Right cardiac atrium (tissue), 5 donors: ENCODE measurements at regions not wholly inside any gene's neighbourhood (a gene's known extent, or its start where the extent isn't known, plus 50 kb on each side); places are given as distances from the start of the nearest gene placed in this dataset.

Source experiments
- ATAC-seq, 2 donors: fragments of 200-7000 bp; cut with Tn5 transposase; one replicate each; pipeline versions ENCODE4 v1.8.0 to v1.9.1; 2020; ENCODE audit warnings: moderate library complexity in 2 of 2, mild to moderate bottlenecking in 1 of 2
- DNase-seq, 3 donors: peaks; one replicate each; pipeline ENCODE4 v3.0.0-alpha.2; 2020
- H3K27ac ChIP-seq: one replicate; pipeline ENCODE4 v1.5.1; 2013; ENCODE audit warnings: mild to moderate bottlenecking, low read length, control low read depth, moderate library complexity
- H3K27me3 ChIP-seq: one replicate; pipeline ENCODE4 v1.6.1; 2013; ENCODE audit not compliant: control insufficient read depth, insufficient read depth
- H3K4me1 ChIP-seq: one replicate; pipeline ENCODE4 v1.6.1; 2013; ENCODE audit warnings: low read length; ENCODE audit not compliant: control insufficient read depth, insufficient read depth
- H3K4me3 ChIP-seq: one replicate; pipeline ENCODE4 v1.5.1; 2013; ENCODE audit warnings: low read length, control low read depth
- H3K9me3 ChIP-seq: one replicate; pipeline ENCODE4 v1.6.1; 2013; ENCODE audit warnings: low read length; ENCODE audit not compliant: control insufficient read depth
- WGBS: extraction: QIAGEN DNeasy Blood & Tissue Kit; methylation state at CpG from one replicate; pipeline ENCODE4 v1.1.7; 2013; 5-methylcytosine and 5-hydroxymethylcytosine counted together
- intact Hi-C, 4 donors: fragments of 100-400 bp; cut with DNase I; formaldehyde crosslinking; loops; one replicate each; pipeline versions ENCODE4 v1.11.0 to v1.14.0; 2022 to 2023
- donor health status: healthy with polysubstance abuse.
- donor health status: DM: no; HTN: yes; CAD: no.
- donor health status: DM: no; HTN: no; CAD: no.
- donor health status: DM: no; HTN: yes; CAD: no; lungs with severe emphysema.
- donor health status: DM: yes; HTN: yes; CAD: no.

DNA sequence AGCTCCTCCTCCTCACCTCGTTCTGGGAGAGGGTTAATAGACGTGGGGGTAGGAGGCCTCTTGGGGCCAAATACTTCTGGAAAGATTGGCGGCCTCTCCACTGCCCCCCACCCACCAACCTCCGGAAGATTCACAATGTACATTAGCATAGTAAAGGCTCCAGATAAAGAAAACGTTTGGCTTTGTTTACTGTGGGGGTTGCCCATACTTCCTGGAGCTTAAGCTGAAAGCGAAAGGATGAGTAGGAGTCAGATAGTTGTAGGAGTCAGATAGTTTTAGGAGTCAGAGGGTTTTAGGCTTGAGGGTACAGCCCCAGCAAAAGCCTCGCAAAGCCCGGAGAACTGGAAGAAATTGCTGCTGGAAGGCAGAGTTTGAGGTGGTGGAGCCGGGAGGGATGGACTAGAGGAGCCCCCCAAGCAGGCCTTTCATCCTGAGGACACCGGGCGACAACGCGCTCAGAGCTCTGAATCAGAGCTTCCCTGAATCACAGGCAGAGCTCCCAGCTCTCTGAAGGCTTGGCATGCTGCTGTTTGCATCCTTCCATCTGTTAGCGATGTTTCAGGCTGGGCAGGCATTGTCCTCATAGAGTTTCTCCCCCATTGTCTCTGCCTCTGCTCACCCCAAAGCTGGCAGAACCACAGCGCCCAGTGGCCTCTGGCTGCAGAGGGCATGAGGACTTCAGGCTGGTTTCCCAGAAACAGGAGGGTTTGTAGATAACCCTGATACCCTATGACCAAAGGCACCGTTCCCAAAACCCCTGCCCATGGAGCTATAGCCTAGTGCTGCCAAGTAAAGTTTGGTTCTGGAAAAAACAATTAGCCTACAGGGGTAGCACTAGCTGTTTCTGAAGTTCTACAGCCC is 280.7 kb downstream of the BCOR start:
- H3K4me3 ChIP-seq = no peak overlapping the region
- WGBS = 39% methylated on average over 16 of the region's 16 CpGs
- H3K27me3 ChIP-seq = no peaks in the 10 kb centered on the region
- H3K9me3 ChIP-seq = no peaks in the 10 kb centered on the region
- ATAC-seq (no peak), DNase-seq (no peak)
- H3K4me1 ChIP-seq = peaks cover 3% of the 10 kb centered on the region
- peak overlapping the region; percentile 33 for H3K27ac ChIP-seq
- intact Hi-C loops = loop anchor here in 3 of 4 donors (5.0 to 10.0 kb wide), 8 partner anchors 82 to 448 kb away; partner anchors contain the start of gene BCOR (in 1 of the 3)

DNA sequence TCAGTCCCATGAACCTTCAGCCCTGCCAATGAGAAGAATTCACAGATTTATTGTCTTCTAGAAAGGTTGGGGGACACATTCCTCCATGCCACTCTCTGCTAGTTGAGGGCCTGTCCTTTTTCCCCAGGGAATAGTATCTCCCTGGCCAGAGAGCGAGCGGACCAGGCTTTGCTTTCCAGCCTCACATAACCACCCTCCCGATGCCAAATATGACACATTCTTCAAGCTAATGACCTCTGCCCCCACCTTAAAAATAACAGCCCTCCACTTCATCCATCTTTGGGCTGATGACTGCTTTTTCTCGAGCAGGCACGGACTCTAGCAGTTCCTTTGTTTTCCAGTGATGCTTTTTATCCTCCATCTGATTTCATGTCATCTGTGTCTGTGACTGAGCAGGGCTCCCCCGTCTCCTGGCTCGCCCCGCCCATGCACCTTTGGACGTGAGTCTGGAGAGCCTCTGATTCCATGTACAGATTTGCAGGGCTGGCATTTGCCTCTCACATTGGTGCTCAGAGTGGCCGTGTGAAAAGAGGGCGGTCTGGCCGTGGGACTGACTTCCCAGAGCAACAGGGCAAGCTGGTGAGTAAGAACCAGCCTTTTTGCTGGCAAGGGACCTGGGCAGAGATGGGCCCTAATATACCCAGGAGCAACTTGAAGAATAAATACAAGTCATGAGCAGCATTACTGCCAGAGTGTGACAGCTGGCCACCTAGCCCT is 279.8 kb downstream of the BCOR start:
- H3K27me3 ChIP-seq = no peaks in the 10 kb centered on the region
- no peak overlapping the region for H3K4me3 ChIP-seq
- intact Hi-C loops = loop anchor here in 3 of 4 donors (5.0 to 10.0 kb wide), 8 partner anchors 83 to 447 kb away; partner anchors contain the start of gene BCOR (in 1 of the 3)
- no peak for ATAC-seq
- H3K4me1 ChIP-seq = peaks cover 3% of the 10 kb centered on the region
- DNase-seq = peak in 1 of 3 donors; percentile 56
- peak overlapping the region; percentile 46 for H3K27ac ChIP-seq
- no peaks in the 10 kb centered on the region for H3K9me3 ChIP-seq
- WGBS = 50% methylated on average over 12 of the region's 12 CpGs

DNA sequence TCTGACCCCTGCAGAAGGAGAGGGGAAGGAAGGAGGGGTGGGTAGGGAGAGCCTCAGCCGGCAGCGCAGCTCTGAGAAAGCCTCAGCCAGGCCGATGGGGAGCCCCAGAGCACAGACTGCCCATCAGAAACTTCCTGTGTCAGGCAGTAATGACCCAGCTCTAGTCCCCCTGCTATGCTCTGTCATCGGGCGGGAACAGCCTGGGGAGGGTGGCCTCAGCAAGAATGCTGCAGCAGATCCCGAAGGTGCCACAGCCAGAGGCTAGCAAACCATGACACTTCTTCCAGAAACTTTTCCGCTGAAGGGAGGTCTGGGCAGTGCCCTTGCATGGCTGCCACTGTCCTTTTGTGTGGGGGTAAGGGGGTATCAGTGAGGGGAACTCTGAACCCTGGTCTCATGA is 279.0 kb downstream of the BCOR start:
- H3K4me1 ChIP-seq = peaks cover 1% of the 10 kb centered on the region
- no peaks in the 10 kb centered on the region for H3K9me3 ChIP-seq
- no peak overlapping the region for H3K27ac ChIP-seq
- ATAC-seq = no peak
- DNase-seq = no peak
- 57% methylated on average over 7 of the region's 7 CpGs for WGBS
- no peak overlapping the region for H3K4me3 ChIP-seq
- intact Hi-C loops = loop anchor here in 3 of 4 donors (5.0 to 10.0 kb wide), 8 partner anchors 84 to 446 kb away; partner anchors contain the start of gene BCOR (in 1 of the 3)
- no peaks in the 10 kb centered on the region for H3K27me3 ChIP-seq

- WGBS = 18% methylated on average over 34 of the region's 34 CpGs
- H3K9me3 ChIP-seq = no peaks in the 10 kb centered on the region
- DNase-seq (peak; percentile 50 to 81 (median 76)), ATAC-seq (peak; percentile 59 to 66)
- no peak overlapping the region for H3K27ac ChIP-seq
- peak overlapping the region; percentile 83 for H3K4me3 ChIP-seq
- H3K4me1 ChIP-seq = no peaks in the 10 kb centered on the region
- no peaks in the 10 kb centered on the region for H3K27me3 ChIP-seq
- intact Hi-C loops = loop anchor here in 3 of 4 donors (5.0 to 10.0 kb wide), 8 partner anchors 85 to 445 kb away; partner anchors contain the start of gene BCOR (in 1 of the 3)
Observed at GRCh38 chrX:39819921-39820849, 277.6 kb downstream of the BCOR start.

- 2% methylated on average over 97 of the region's 98 CpGs for WGBS
- Histone ChIP-seq H3K4me1 (no peaks in the 10 kb centered on the region), H3K27ac (no peak overlapping the region), H3K4me3 (peak overlapping the region; percentile 83), H3K27me3 (no peaks in the 10 kb centered on the region), H3K9me3 (no peaks in the 10 kb centered on the region)
- ATAC-seq (peak; percentile 48 to 66), DNase-seq (peak; percentile 37 to 82 (median 79))
- intact Hi-C loops = no loop called here
Observed at GRCh38 chrX:39820938-39821708, 276.6 kb downstream of the BCOR start.

- H3K27ac ChIP-seq = no peak overlapping the region
- intact Hi-C loops = no loop called here
- DNase-seq (peak in 1 of 3 donors; percentile 63), ATAC-seq (peak in 1 of 2 donors; percentile 10)
- 56% methylated on average over 26 of the region's 26 CpGs for WGBS
- H3K4me1 ChIP-seq = no peaks in the 10 kb centered on the region
- H3K27me3 ChIP-seq = no peaks in the 10 kb centered on the region
- H3K4me3 ChIP-seq = no peak overlapping the region
- no peaks in the 10 kb centered on the region for H3K9me3 ChIP-seq
Observed at GRCh38 chrX:39821709-39822095, 276.1 kb downstream of the BCOR start.

DNA sequence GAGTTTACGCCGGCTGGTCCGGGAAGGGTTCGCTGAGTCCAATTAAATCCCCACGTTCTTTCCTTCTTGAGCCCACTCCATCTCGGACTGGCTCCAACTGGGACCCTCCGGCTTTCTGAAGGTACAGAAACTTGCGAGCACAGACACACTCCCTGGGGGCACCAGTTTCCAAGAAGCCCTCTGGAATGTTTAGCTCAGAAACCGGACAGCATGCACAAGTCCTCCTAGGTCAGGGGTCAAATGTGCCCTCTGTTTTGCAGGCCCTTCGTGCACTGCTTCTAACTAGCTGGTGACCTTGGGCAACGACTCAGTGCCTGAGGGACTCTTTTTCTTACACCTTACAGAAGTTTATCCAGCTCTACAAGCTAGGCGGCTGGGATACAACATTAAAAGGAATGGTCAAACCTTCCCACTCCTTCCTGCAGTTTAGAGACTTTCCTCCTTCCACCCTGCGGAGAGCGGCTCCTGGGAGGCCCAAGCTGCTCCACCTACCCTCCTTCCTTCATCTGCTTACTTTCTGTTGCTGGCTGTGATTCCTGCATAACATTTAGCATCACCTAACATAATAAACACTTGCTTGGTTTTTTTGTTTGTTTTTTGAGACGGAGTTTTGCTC is 275.5 kb downstream of the BCOR start:
- Histone ChIP-seq H3K27ac (no peak overlapping the region), H3K4me3 (no peak overlapping the region), H3K4me1 (no peaks in the 10 kb centered on the region), H3K27me3 (no peaks in the 10 kb centered on the region), H3K9me3 (no peaks in the 10 kb centered on the region)
- 94% methylated on average over 15 of the region's 15 CpGs for WGBS
- ATAC-seq = no peak
- intact Hi-C loops = no loop called here
- no peak for DNase-seq

DNA sequence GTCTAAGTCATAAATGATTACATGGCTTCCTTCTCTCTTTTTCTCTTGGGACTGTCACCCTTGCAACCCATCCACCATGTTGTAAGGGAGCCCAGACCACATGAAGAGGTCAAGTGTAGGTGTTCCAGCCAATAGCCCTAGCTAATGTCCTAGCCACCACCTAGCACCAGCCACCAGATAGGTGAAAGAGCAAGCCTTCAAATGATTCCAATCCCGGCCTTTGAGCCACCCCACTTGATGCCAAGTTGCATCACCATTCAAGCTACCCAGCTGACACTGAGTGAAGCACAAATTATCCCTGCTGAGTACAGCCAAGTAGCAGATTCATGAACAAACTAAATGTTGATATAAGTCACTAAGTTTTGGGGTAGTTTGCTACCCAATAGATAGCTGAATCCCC is 274.3 kb downstream of the BCOR start:
- DNase-seq (no peak), ATAC-seq (no peak)
- 96% methylated on average over 1 of the region's 1 CpG for WGBS
- H3K4me3 ChIP-seq = no peak overlapping the region
- no peaks in the 10 kb centered on the region for H3K27me3 ChIP-seq
- H3K27ac ChIP-seq = no peak overlapping the region
- no peaks in the 10 kb centered on the region for H3K4me1 ChIP-seq
- no peaks in the 10 kb centered on the region for H3K9me3 ChIP-seq
- intact Hi-C loops = no loop called here

DNA sequence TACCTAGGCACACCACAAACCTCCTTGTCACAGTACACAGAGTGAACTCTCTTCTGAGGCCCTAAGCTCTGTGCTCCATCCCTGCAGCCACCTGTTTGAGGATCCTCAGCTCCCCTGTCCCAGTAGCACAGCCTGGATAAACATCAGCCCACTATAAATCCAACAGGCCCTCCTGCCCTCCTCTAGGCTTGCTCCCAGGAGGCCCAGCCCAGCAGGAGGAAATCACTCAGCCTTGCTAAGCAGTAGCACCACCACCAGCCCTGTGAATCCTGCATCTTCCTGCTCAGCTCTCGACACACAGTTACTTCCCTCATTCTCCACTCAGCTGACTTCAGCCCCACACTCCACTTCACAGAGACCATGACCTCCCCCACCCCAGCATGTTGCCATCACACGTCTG is 273.9 kb downstream of the BCOR start:
- ATAC-seq (no peak), DNase-seq (no peak)
- intact Hi-C loops = no loop called here
- Histone ChIP-seq H3K27ac (no peak overlapping the region), H3K4me3 (no peak overlapping the region), H3K4me1 (no peaks in the 10 kb centered on the region), H3K9me3 (no peaks in the 10 kb centered on the region), H3K27me3 (no peaks in the 10 kb centered on the region)
- 67% methylated on average over 2 of the region's 2 CpGs for WGBS
